ENCODE measurements at regions not wholly inside any gene's neighbourhood (a gene's known extent, or its start where the extent isn't known, plus 50 kb on each side); places are given as distances from the start of the nearest gene placed in this dataset.

DNA sequence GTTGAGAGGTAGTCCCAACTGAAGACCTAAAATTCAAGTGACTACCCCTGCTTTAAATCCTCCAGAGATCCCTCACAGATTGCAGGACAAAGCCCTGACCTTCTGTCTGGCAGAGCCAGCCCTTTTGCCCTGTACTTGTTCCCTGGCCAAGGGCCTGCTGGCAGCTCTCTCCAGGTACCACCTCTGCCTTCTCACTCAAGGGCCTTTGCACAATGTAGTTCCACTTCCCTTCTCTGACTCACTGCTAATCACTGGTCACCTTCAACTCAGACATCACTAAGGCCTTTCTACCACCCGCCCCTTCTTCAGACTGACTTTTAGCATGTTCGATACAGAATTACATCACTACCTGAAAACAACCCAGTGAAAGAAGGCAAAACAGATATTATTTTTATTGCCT lies 411.0 kb downstream of the TMEM182 start:
- Histone ChIP-seq H3K27ac (ENCODE audit: insufficient read length, low read depth, low read length) (no peak overlapping the region), H2BK15ac (ENCODE audit: low read depth, low read length) (no peak overlapping the region), H3K79me1 (ENCODE audit: insufficient read depth, low read depth, low read length, poor library complexity, severe bottlenecking) (no peaks in the 10 kb centered on the region), H3K56ac (ENCODE audit: insufficient read length, low read depth, low read length) (no peak overlapping the region), H3K23me2 (ENCODE audit: insufficient read length, low read depth, low read length, poor library complexity, severe bottlenecking) (no peaks in the 10 kb centered on the region), H3T11ph (ENCODE audit: low read length) (no peak overlapping the region), H3K9me3 (ENCODE audit: control insufficient read depth, low read depth, low read length) (no peaks in the 10 kb centered on the region), H2BK120ac (ENCODE audit: low read depth, low read length, poor library complexity, severe bottlenecking) (no peak overlapping the region), H2AFZ (ENCODE audit: low read length) (no peak overlapping the region), H3K4me2 (ENCODE audit: insufficient read depth, insufficient read length, low read length) (no peak overlapping the region), H3K23ac (ENCODE audit: insufficient read length, low read depth, low read length) (no peak overlapping the region), H4K5ac (ENCODE audit: insufficient read length, low read depth, low read length) (no peak overlapping the region), H2BK5ac (ENCODE audit: insufficient read length, low read length) (no peak overlapping the region), H3K9ac (ENCODE audit: extremely low read depth, insufficient read length, low read length) (no peak overlapping the region), H3K4me1 (ENCODE audit: insufficient read depth, low read length) (no peaks in the 10 kb centered on the region), H4K91ac (ENCODE audit: insufficient read length, low read depth, low read length) (no peak overlapping the region), H3K14ac (ENCODE audit: insufficient read depth, low read length) (no peak overlapping the region), H3K27me3 (ENCODE audit: insufficient read depth, low read length) (no peaks in the 10 kb centered on the region), H4K8ac (replicated peaks; ENCODE audit: insufficient read length, low read depth, low read length) (no peak overlapping the region), H3K79me2 (ENCODE audit: insufficient read depth, low read length) (no peaks in the 10 kb centered on the region), H3K18ac (ENCODE audit: insufficient read length, low read depth, low read length) (no peak overlapping the region), H3K4ac (ENCODE audit: low read depth, low read length) (no peak overlapping the region), H2AK5ac (ENCODE audit: insufficient read length, low read length) (no peak overlapping the region), H2BK12ac (ENCODE audit: insufficient read length, low read depth, low read length) (no peak overlapping the region), H2BK20ac (ENCODE audit: low read depth, low read length, poor library complexity, severe bottlenecking) (no peak overlapping the region), H4K20me1 (ENCODE audit: control insufficient read depth, insufficient read depth, insufficient read length) (no peaks in the 10 kb centered on the region)
- Mint-ChIP-seq H3K27me3 (ENCODE audit: low read depth) (no peaks in the 10 kb centered on the region; the same call in 1 of the 2 replicates), H3K4me3 (no peak overlapping the region), H3K27ac (no peak overlapping the region), H3K9me3 (peaks cover 0 to 3% of the 10 kb centered on the region in 2 experiments; a peak in 1 of 5 replicates), H3K4me1 (peaks cover 3 to 19% of the 10 kb centered on the region in 2 experiments), H3K36me3 (ENCODE audit: insufficient read depth in 1 of 3, low read depth in 3 of 3) (peaks cover 0 to 9% (median 0%) of the 10 kb centered on the region in 3 experiments; a peak in 2 of 7 replicates)
- no peak for TF ChIP-seq CTCF (conservative IDR thresholded peaks at IDR 0.05)
- no peak for DNase-seq
- WGBS (ENCODE audit: extremely low coverage, insufficient read length, low lambda C conversion rate): no CpG with 5 or more reads among the region's 2 CpGs
